T-helper 1 cell treated with Interleukin-12 subunit alpha and Interleukin-12 subunit beta and Interleukin-4 antibody, amounts not matched to agents 30 ng/mL and 1 ng/mL, for 36 hours (primary cell): ENCODE measurements at regions not wholly inside any gene's neighbourhood (a gene's known extent, or its start where the extent isn't known, plus 50 kb on each side); places are given as distances from the start of the nearest gene placed in this dataset.

Experiments used
- intact Hi-C: fragments of 100-400 bp; cut with micrococcal nuclease; formaldehyde crosslinking; loops from one replicate; pipeline ENCODE4 v1.15.1; 2024

- intact Hi-C loops, result no loop called here
Measured at GRCh38 chr2:139059617-139060016, 279.4 kb upstream of the NXPH2 start.

- intact Hi-C loops, result no loop called here
Measured at GRCh38 chr2:139055202-139055601, 275.0 kb upstream of the NXPH2 start.

GRCh38 chr2:139048017-139048416 is 267.8 kb upstream of the NXPH2 start:
- intact Hi-C loops, result no loop called here

- intact Hi-C loops, result no loop called here
Measured at GRCh38 chr2:139045524-139045923, 265.3 kb upstream of the NXPH2 start.

- intact Hi-C loops, result no loop called here
Measured at GRCh38 chr2:139034064-139034463, 253.9 kb upstream of the NXPH2 start.

GRCh38 chr2:139033300-139033699 is 253.1 kb upstream of the NXPH2 start:
- intact Hi-C loops, result no loop called here

- intact Hi-C loops, result no loop called here
Measured at GRCh38 chr2:139031722-139032121, 251.5 kb upstream of the NXPH2 start.

GRCh38 chr2:139020287-139020686 is 240.1 kb upstream of the NXPH2 start:
- intact Hi-C loops, result no loop called here

- intact Hi-C loops, result no loop called here
Measured at GRCh38 chr2:139018252-139018651, 238.1 kb upstream of the NXPH2 start.

GRCh38 chr2:139007130-139007529 is 226.9 kb upstream of the NXPH2 start:
- intact Hi-C loops, result no loop called here

- intact Hi-C loops, result no loop called here
Measured at GRCh38 chr2:139000131-139000785, 220.1 kb upstream of the NXPH2 start.

GRCh38 chr2:138997856-138998517 is 217.8 kb upstream of the NXPH2 start:
- intact Hi-C loops, result no loop called here

GRCh38 chr2:138997346-138997745 is 217.2 kb upstream of the NXPH2 start:
- intact Hi-C loops, result no loop called here

GRCh38 chr2:138994502-138994901 is 214.3 kb upstream of the NXPH2 start:
- intact Hi-C loops, result no loop called here

GRCh38 chr2:138985881-138986280 is 205.7 kb upstream of the NXPH2 start:
- intact Hi-C loops, result no loop called here

GRCh38 chr2:138979131-138979785 is 199.1 kb upstream of the NXPH2 start:
- intact Hi-C loops, result no loop called here

GRCh38 chr2:138974651-138975050 is 194.5 kb upstream of the NXPH2 start:
- intact Hi-C loops, result no loop called here

- intact Hi-C loops, result no loop called here
Measured at GRCh38 chr2:138964418-138964817, 184.2 kb upstream of the NXPH2 start.

GRCh38 chr2:138962686-138963085 is 182.5 kb upstream of the NXPH2 start:
- intact Hi-C loops, result no loop called here

- intact Hi-C loops, result no loop called here
Measured at GRCh38 chr2:138960191-138960590, 180.0 kb upstream of the NXPH2 start.

GRCh38 chr2:138959031-138959430 is 178.8 kb upstream of the NXPH2 start:
- intact Hi-C loops, result no loop called here

GRCh38 chr2:138956116-138956515 is 175.9 kb upstream of the NXPH2 start:
- intact Hi-C loops, result no loop called here

- intact Hi-C loops, result no loop called here
Measured at GRCh38 chr2:138950486-138950885, 170.3 kb upstream of the NXPH2 start.
